ENCODE measurements at regions not wholly inside any gene's neighbourhood (a gene's known extent, or its start where the extent isn't known, plus 50 kb on each side); places are given as distances from the start of the nearest gene placed in this dataset.

GRCh38 chr2:140108706-140109475 lies 1328.7 kb upstream of the NXPH2 start:
- TF ChIP-seq TCF12 (IDR thresholded peaks at IDR 0.05) (no peak), PBX3 (IDR thresholded peaks at IDR 0.05) (no peak), EZH2phosphoT487 (IDR thresholded peaks at IDR 0.05; ENCODE audit: borderline replicate concordance, low read depth) (no peak), CTCF (IDR thresholded peaks at IDR 0.05) (no peak), USF1 (IDR thresholded peaks at IDR 0.05; ENCODE audit: borderline replicate concordance, low read depth) (no peak), TEAD4 (IDR thresholded peaks at IDR 0.05; ENCODE audit: borderline replicate concordance, insufficient read depth) (no peak), TAF1 (IDR thresholded peaks at IDR 0.05; ENCODE audit: borderline replicate concordance, low read depth, low read length) (no peak), RFX5 (IDR thresholded peaks at IDR 0.05; ENCODE audit: low read length) (no peak)
- TF ChIP-seq, protein P1, sequence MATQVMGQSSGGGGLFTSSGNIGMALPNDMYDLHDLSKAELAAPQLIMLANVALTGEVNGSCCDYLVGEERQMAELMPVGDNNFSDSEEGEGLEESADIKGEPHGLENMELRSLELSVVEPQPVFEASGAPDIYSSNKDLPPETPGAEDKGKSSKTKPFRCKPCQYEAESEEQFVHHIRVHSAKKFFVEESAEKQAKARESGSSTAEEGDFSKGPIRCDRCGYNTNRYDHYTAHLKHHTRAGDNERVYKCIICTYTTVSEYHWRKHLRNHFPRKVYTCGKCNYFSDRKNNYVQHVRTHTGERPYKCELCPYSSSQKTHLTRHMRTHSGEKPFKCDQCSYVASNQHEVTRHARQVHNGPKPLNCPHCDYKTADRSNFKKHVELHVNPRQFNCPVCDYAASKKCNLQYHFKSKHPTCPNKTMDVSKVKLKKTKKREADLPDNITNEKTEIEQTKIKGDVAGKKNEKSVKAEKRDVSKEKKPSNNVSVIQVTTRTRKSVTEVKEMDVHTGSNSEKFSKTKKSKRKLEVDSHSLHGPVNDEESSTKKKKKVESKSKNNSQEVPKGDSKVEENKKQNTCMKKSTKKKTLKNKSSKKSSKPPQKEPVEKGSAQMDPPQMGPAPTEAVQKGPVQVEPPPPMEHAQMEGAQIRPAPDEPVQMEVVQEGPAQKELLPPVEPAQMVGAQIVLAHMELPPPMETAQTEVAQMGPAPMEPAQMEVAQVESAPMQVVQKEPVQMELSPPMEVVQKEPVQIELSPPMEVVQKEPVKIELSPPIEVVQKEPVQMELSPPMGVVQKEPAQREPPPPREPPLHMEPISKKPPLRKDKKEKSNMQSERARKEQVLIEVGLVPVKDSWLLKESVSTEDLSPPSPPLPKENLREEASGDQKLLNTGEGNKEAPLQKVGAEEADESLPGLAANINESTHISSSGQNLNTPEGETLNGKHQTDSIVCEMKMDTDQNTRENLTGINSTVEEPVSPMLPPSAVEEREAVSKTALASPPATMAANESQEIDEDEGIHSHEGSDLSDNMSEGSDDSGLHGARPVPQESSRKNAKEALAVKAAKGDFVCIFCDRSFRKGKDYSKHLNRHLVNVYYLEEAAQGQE (IDR thresholded peaks at IDR 0.05; ENCODE audit: low read depth, low read length), result no peak
- TF ChIP-seq, protein P2, sequence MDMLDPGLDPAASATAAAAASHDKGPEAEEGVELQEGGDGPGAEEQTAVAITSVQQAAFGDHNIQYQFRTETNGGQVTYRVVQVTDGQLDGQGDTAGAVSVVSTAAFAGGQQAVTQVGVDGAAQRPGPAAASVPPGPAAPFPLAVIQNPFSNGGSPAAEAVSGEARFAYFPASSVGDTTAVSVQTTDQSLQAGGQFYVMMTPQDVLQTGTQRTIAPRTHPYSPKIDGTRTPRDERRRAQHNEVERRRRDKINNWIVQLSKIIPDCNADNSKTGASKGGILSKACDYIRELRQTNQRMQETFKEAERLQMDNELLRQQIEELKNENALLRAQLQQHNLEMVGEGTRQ (IDR thresholded peaks at IDR 0.05; ENCODE audit: borderline replicate concordance, low read depth, low read length), result no peak

Data from SK-N-SH (cell line).